ENCODE measurements at regions not wholly inside any gene's neighbourhood (a gene's known extent, or its start where the extent isn't known, plus 50 kb on each side); places are given as distances from the start of the nearest gene placed in this dataset.

- no peak for DNase-seq (ENCODE audit: low spot score)
- FAIRE-seq: no peak
These were observed 323.4 kb upstream of the PLSCR5 start for GRCh38 chr3:146928421-146929059.

GRCh38 chr3:146921693-146922092 lies 316.5 kb upstream of the PLSCR5 start:
- FAIRE-seq (no peak), DNase-seq (ENCODE audit: low spot score) (no peak)

- no peak for DNase-seq (ENCODE audit: low spot score)
- FAIRE-seq: no peak
These were observed 309.3 kb upstream of the PLSCR5 start for GRCh38 chr3:146914409-146914808.

GRCh38 chr3:146912241-146913015 lies 307.3 kb upstream of the PLSCR5 start:
- DNase-seq (ENCODE audit: low spot score): no peak
- FAIRE-seq: no peak

GRCh38 chr3:146903927-146904326 lies 298.8 kb upstream of the PLSCR5 start:
- FAIRE-seq: no peak
- DNase-seq (ENCODE audit: low spot score): no peak

GRCh38 chr3:146899171-146899570 lies 294.0 kb upstream of the PLSCR5 start:
- no peak for FAIRE-seq

GRCh38 chr3:146896711-146897110 lies 291.6 kb upstream of the PLSCR5 start:
- no peak for DNase-seq (ENCODE audit: low spot score)
- no peak for FAIRE-seq

More at GRCh38 chr3:146899171-146899570, 294.0 kb upstream of the PLSCR5 start:
- DNase-seq (ENCODE audit: low spot score): no peak

- DNase-seq (ENCODE audit: low spot score) (no peak), FAIRE-seq (no peak)
These were observed 290.0 kb upstream of the PLSCR5 start for GRCh38 chr3:146895026-146895749.

GRCh38 chr3:146894406-146894805 lies 289.3 kb upstream of the PLSCR5 start:
- no peak for DNase-seq (ENCODE audit: low spot score)
- no peak for FAIRE-seq

- FAIRE-seq: no peak
- no peak for DNase-seq (ENCODE audit: low spot score)
These were observed 286.9 kb upstream of the PLSCR5 start for GRCh38 chr3:146892041-146892440.

GRCh38 chr3:146889626-146890025 lies 284.5 kb upstream of the PLSCR5 start:
- DNase-seq (ENCODE audit: low spot score) (no peak), FAIRE-seq (no peak)

GRCh38 chr3:146888176-146888575 lies 283.0 kb upstream of the PLSCR5 start:
- DNase-seq (ENCODE audit: low spot score) (no peak), FAIRE-seq (no peak)

- FAIRE-seq: no peak
- no peak for DNase-seq (ENCODE audit: low spot score)
These were observed 279.6 kb upstream of the PLSCR5 start for GRCh38 chr3:146884721-146885120.

GRCh38 chr3:146884296-146884695 lies 279.1 kb upstream of the PLSCR5 start:
- DNase-seq (ENCODE audit: low spot score) (no peak), FAIRE-seq (no peak)

- DNase-seq (ENCODE audit: low spot score) (no peak), FAIRE-seq (no peak)
These were observed 278.1 kb upstream of the PLSCR5 start for GRCh38 chr3:146883288-146883687.

- no peak for FAIRE-seq
These were observed 277.0 kb upstream of the PLSCR5 start for GRCh38 chr3:146881966-146882760.

GRCh38 chr3:146881356-146881755 lies 276.2 kb upstream of the PLSCR5 start:
- DNase-seq (ENCODE audit: low spot score): no peak
- no peak for FAIRE-seq

More at GRCh38 chr3:146881966-146882760, 277.0 kb upstream of the PLSCR5 start:
- no peak for DNase-seq (ENCODE audit: low spot score)

- no peak for FAIRE-seq
These were observed 268.6 kb upstream of the PLSCR5 start for GRCh38 chr3:146873748-146874147.

GRCh38 chr3:146865175-146865755 lies 260.1 kb upstream of the PLSCR5 start:
- DNase-seq (ENCODE audit: low spot score) (no peak), FAIRE-seq (no peak)

More at GRCh38 chr3:146873748-146874147, 268.6 kb upstream of the PLSCR5 start:
- no peak for DNase-seq (ENCODE audit: low spot score)

GRCh38 chr3:146861262-146861661 lies 256.1 kb upstream of the PLSCR5 start:
- FAIRE-seq (no peak), DNase-seq (ENCODE audit: low spot score) (no peak)

GRCh38 chr3:146854523-146854922 lies 249.4 kb upstream of the PLSCR5 start:
- DNase-seq (ENCODE audit: low spot score) (no peak), FAIRE-seq (no peak)
